ENCODE measurements at regions not wholly inside any gene's neighbourhood (a gene's known extent, or its start where the extent isn't known, plus 50 kb on each side); places are given as distances from the start of the nearest gene placed in this dataset.

DNA sequence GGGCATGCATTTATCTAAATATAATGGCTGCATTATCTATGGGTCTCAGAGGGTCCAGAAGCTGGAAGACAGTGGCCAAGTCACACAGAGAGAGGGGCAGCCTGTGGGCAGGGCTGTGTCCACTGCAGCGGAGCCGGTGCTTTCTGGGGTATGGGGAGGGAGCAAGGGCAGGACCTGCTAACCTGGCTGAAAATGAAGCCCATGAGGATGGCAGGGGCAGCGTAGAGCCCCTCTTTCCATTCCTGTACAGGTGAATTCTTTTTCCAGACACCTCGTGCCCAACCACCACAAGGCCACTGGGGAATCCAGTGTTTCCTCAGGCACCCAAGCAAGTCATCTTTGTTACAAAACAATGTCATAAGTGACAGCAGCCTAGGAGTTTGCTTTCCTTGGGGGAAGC lies 305.9 kb upstream of the IRX4 start:
- TF ChIP-seq, protein P1, sequence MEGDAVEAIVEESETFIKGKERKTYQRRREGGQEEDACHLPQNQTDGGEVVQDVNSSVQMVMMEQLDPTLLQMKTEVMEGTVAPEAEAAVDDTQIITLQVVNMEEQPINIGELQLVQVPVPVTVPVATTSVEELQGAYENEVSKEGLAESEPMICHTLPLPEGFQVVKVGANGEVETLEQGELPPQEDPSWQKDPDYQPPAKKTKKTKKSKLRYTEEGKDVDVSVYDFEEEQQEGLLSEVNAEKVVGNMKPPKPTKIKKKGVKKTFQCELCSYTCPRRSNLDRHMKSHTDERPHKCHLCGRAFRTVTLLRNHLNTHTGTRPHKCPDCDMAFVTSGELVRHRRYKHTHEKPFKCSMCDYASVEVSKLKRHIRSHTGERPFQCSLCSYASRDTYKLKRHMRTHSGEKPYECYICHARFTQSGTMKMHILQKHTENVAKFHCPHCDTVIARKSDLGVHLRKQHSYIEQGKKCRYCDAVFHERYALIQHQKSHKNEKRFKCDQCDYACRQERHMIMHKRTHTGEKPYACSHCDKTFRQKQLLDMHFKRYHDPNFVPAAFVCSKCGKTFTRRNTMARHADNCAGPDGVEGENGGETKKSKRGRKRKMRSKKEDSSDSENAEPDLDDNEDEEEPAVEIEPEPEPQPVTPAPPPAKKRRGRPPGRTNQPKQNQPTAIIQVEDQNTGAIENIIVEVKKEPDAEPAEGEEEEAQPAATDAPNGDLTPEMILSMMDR (IDR thresholded peaks at IDR 0.05): no peak
- TF ChIP-seq POLR2A (IDR thresholded peaks at IDR 0.05): no peak

Measured in body of pancreas (tissue), 4 donors.